GM19438 (cell line): ENCODE measurements at regions not wholly inside any gene's neighbourhood (a gene's known extent, or its start where the extent isn't known, plus 50 kb on each side); places are given as distances from the start of the nearest gene placed in this dataset.

Experiments
- ATAC-seq: cut with Tn5 transposase; IDR thresholded peaks from one replicate; pipeline ENCODE4 v1.9.1; 2021; ENCODE audit warnings: low read depth; ENCODE audit not compliant: unreplicated experiment

GRCh38 chr2:6487765-6488164 is 377.9 kb downstream of the CMPK2 start:
- ATAC-seq = no peak

GRCh38 chr2:6492573-6492972 is 373.1 kb downstream of the CMPK2 start:
- ATAC-seq = no peak

GRCh38 chr2:6493266-6493665 is 372.4 kb downstream of the CMPK2 start:
- no peak for ATAC-seq

GRCh38 chr2:6493669-6494068 is 372.0 kb downstream of the CMPK2 start:
- no peak for ATAC-seq

- ATAC-seq = no peak
Observed at GRCh38 chr2:6495466-6495865, 370.2 kb downstream of the CMPK2 start.

GRCh38 chr2:6496376-6496775 is 369.3 kb downstream of the CMPK2 start:
- ATAC-seq = no peak

- no peak for ATAC-seq
Observed at GRCh38 chr2:6497048-6497447, 368.7 kb downstream of the CMPK2 start.

- ATAC-seq = no peak
Observed at GRCh38 chr2:6498841-6499240, 366.9 kb downstream of the CMPK2 start.

GRCh38 chr2:6499691-6500090 is 366.0 kb downstream of the CMPK2 start:
- ATAC-seq = no peak

- ATAC-seq = no peak
Observed at GRCh38 chr2:6506361-6506794, 359.3 kb downstream of the CMPK2 start.

- ATAC-seq = no peak
Observed at GRCh38 chr2:6506859-6507258, 358.8 kb downstream of the CMPK2 start.

- no peak for ATAC-seq
Observed at GRCh38 chr2:6510532-6510931, 355.2 kb downstream of the CMPK2 start.

GRCh38 chr2:6512589-6512988 is 353.1 kb downstream of the CMPK2 start:
- no peak for ATAC-seq

GRCh38 chr2:6516674-6517073 is 349.0 kb downstream of the CMPK2 start:
- ATAC-seq = no peak

- ATAC-seq = no peak
Observed at GRCh38 chr2:6518361-6518760, 347.3 kb downstream of the CMPK2 start.

- ATAC-seq = no peak
Observed at GRCh38 chr2:6523476-6523875, 342.2 kb downstream of the CMPK2 start.

- ATAC-seq = no peak
Observed at GRCh38 chr2:6524691-6525474, 340.8 kb downstream of the CMPK2 start.

- no peak for ATAC-seq
Observed at GRCh38 chr2:6525475-6525964, 340.2 kb downstream of the CMPK2 start.

GRCh38 chr2:6526093-6526824 is 339.4 kb downstream of the CMPK2 start:
- ATAC-seq = no peak

- no peak for ATAC-seq
Observed at GRCh38 chr2:6531304-6531703, 334.4 kb downstream of the CMPK2 start.

GRCh38 chr2:6535572-6535971 is 330.1 kb downstream of the CMPK2 start:
- ATAC-seq = no peak

GRCh38 chr2:6538607-6539006 is 327.1 kb downstream of the CMPK2 start:
- no peak for ATAC-seq
